IMR-90 (cell line): ENCODE measurements at regions not wholly inside any gene's neighbourhood (a gene's known extent, or its start where the extent isn't known, plus 50 kb on each side); places are given as distances from the start of the nearest gene placed in this dataset.

Experiments
- ATAC-seq: fragments of 200-7000 bp; cut with Tn5 transposase; 2 replicates; pipeline ENCODE4 v1.9.1; 2020; ENCODE audit warnings: low read depth, mild to moderate bottlenecking, moderate library complexity
- BruUV-seq: library from RNA; stranded (reverse); fragments of 400-500 nt; replicated peaks from 2 replicates; lab custom pipeline; 2021; lab: Mats Ljungman, UMichigan
- CTCF ChIA-PET: fragments of 300-600 bp; formaldehyde crosslinking; extraction: SDS; loops from one replicate; lab custom pipeline; 2021; ENCODE audit warnings: antibody characterized with exemption; lab: Yijun Ruan, JAX
- POLR2A ChIA-PET: fragments of 300-600 bp; sonication (Branson Sonifier 250); formaldehyde crosslinking; loops from one replicate; lab custom pipeline; 2022; ENCODE audit warnings: antibody characterized with exemption; ENCODE audit not compliant: unreplicated experiment; lab: Charles Lee
- DNase-seq: peaks from one replicate; pipeline ENCODE4 v3.0.0; 2013
- H2AFZ ChIP-seq: replicated peaks from 2 replicates; pipeline ENCODE3; 2013; ENCODE audit warnings: low read length, mild to moderate bottlenecking; ENCODE audit not compliant: poor library complexity
- H2AK5ac ChIP-seq: 2 replicates; pipeline ENCODE4 v1.6.1; 2013; ENCODE audit warnings: low read depth, low read length, inconsistent platforms
- H2AK9ac ChIP-seq: replicated peaks from 2 replicates; pipeline ENCODE3; 2013; ENCODE audit warnings: mild to moderate bottlenecking, low read depth, low read length, moderate library complexity; ENCODE audit not compliant: poor library complexity
- H2BK120ac ChIP-seq: 2 replicates; pipeline ENCODE4 v1.6.1; 2013; ENCODE audit warnings: low read depth, low read length, inconsistent platforms
- H2BK15ac ChIP-seq: 3 replicates; pipeline ENCODE4 v1.6.1; 2013; ENCODE audit warnings: low read depth, low read length, inconsistent platforms
- H2BK20ac ChIP-seq: 2 replicates; pipeline ENCODE4 v1.6.1; 2013; ENCODE audit warnings: low read depth, mild to moderate bottlenecking, inconsistent platforms, low read length, moderate library complexity
- H2BK5ac ChIP-seq: 2 replicates; pipeline ENCODE4 v1.6.1; 2013; ENCODE audit warnings: mild to moderate bottlenecking, low read depth, low read length, inconsistent platforms; ENCODE audit not compliant: poor library complexity, severe bottlenecking
- H3K14ac ChIP-seq: replicated peaks from 2 replicates; pipeline ENCODE4 v1.6.1; 2013; ENCODE audit warnings: low read depth, low read length, inconsistent platforms
- H3K18ac ChIP-seq: 2 replicates; pipeline ENCODE4 v1.6.1; 2013; ENCODE audit warnings: low read depth, low read length, control low read depth
- H3K23ac ChIP-seq: 2 replicates; pipeline ENCODE4 v1.6.1; 2013; ENCODE audit warnings: low read depth, low read length, inconsistent platforms
- H3K27ac ChIP-seq: 2 replicates; pipeline ENCODE4 v1.5.1; 2013; ENCODE audit warnings: mild to moderate bottlenecking, control low read depth, low read length; ENCODE audit not compliant: insufficient read depth
- H3K27me3 ChIP-seq: 2 replicates; pipeline ENCODE4 v1.6.1; 2013; ENCODE audit warnings: low read length; ENCODE audit not compliant: control insufficient read depth, insufficient read depth
- H3K36me3 ChIP-seq: 2 replicates; pipeline ENCODE4 v1.6.1; 2013; ENCODE audit warnings: low read length, mixed read lengths; ENCODE audit not compliant: control insufficient read depth, insufficient read depth
- H3K4ac ChIP-seq: 2 replicates; pipeline ENCODE4 v1.6.1; 2013; ENCODE audit warnings: low read depth, low read length, inconsistent platforms
- H3K4me1 ChIP-seq: 2 replicates; pipeline ENCODE4 v1.6.1; 2013; ENCODE audit warnings: low read length, mixed read lengths; ENCODE audit not compliant: control insufficient read depth, insufficient read depth
- H3K4me2 ChIP-seq: 2 replicates; pipeline ENCODE4 v1.6.1; 2013; ENCODE audit warnings: low read depth, mild to moderate bottlenecking, control low read depth, low read length, moderate library complexity
- H3K4me3 ChIP-seq: 2 replicates; pipeline ENCODE4 v1.5.1; 2013; ENCODE audit warnings: low read depth, mild to moderate bottlenecking, control low read depth, low read length, moderate library complexity; ENCODE audit not compliant: insufficient read depth
- H3K56ac ChIP-seq: 2 replicates; pipeline ENCODE4 v1.6.1; 2013; ENCODE audit warnings: low read length, inconsistent platforms; ENCODE audit not compliant: insufficient read depth; ENCODE audit errors: extremely low read depth
- H3K79me1 ChIP-seq, 2 experiments: 2 replicates each; pipeline ENCODE4 v1.6.1; 2013; ENCODE audit warnings: low read length in 2 of 2, inconsistent platforms in 1 of 2, low read depth in 1 of 2
- H3K9ac ChIP-seq: 2 replicates; pipeline ENCODE4 v1.6.1; 2013; ENCODE audit warnings: low read depth, low read length, control low read depth
- H3K9me1 ChIP-seq: 2 replicates; pipeline ENCODE4 v1.6.1; 2013; ENCODE audit warnings: low read length, inconsistent platforms; ENCODE audit not compliant: insufficient read depth
- H3K9me3 ChIP-seq: 2 replicates; pipeline ENCODE4 v1.6.1; 2013; ENCODE audit warnings: low read length; ENCODE audit not compliant: control insufficient read depth, insufficient read depth
- H4K20me1 ChIP-seq: 2 replicates; pipeline ENCODE4 v1.6.1; 2013; ENCODE audit warnings: low read length, inconsistent platforms; ENCODE audit not compliant: insufficient read depth
- H4K5ac ChIP-seq: 2 replicates; pipeline ENCODE4 v1.6.1; 2013; ENCODE audit warnings: mild to moderate bottlenecking, low read depth, low read length, control low read depth
- H4K8ac ChIP-seq, 2 experiments: 2 replicates each; pipeline ENCODE4 v1.6.1; 2013; ENCODE audit warnings: low read depth in 2 of 2, low read length in 2 of 2, control low read depth in 1 of 2, inconsistent platforms in 1 of 2
- H4K91ac ChIP-seq: 2 replicates; pipeline ENCODE4 v1.6.1; 2013; ENCODE audit warnings: low read depth, low read length, inconsistent platforms; ENCODE audit not compliant: insufficient read depth
- BHLHE40 ChIP-seq: fragments of 150-350 bp; IDR thresholded peaks from 2 replicates; pipeline ENCODE4 v1.6.1; 2016; ENCODE audit warnings: mild to moderate bottlenecking, low read depth, low read length
- CEBPB ChIP-seq: IDR thresholded peaks from 2 replicates; pipeline ENCODE4 v1.6.1; 2012; ENCODE audit warnings: low read depth, low read length, improper control_type of control experiment
- CHD1 ChIP-seq: IDR thresholded peaks from 2 replicates; pipeline ENCODE4 v1.6.1; 2012; ENCODE audit warnings: low read depth, low read length, improper control_type of control experiment
- ELK1 ChIP-seq: fragments of 150-350 bp; IDR thresholded peaks from 2 replicates; pipeline ENCODE4 v1.6.1; 2016; ENCODE audit warnings: low read depth, mild to moderate bottlenecking, low read length, moderate library complexity, borderline replicate concordance
- FOS ChIP-seq: fragments of 150-350 bp; IDR thresholded peaks from 2 replicates; pipeline ENCODE4 v1.6.1; 2016; ENCODE audit warnings: low read depth, low read length
- MAFK ChIP-seq: IDR thresholded peaks from 2 replicates; pipeline ENCODE4 v1.6.1; 2012; ENCODE audit warnings: low read depth, low read length, improper control_type of control experiment
- MAZ ChIP-seq: IDR thresholded peaks from 2 replicates; pipeline ENCODE4 v1.6.1; 2012; ENCODE audit warnings: low read depth, mild to moderate bottlenecking, low read length, improper control_type of control experiment, moderate library complexity, borderline replicate concordance
- MXI1 ChIP-seq: IDR thresholded peaks from 2 replicates; pipeline ENCODE4 v1.6.1; 2012; ENCODE audit warnings: low read depth, mild to moderate bottlenecking, low read length, moderate library complexity, borderline replicate concordance
- NFE2L2 ChIP-seq: fragments of 150-350 bp; IDR thresholded peaks from 2 replicates; pipeline ENCODE4 v1.6.1; 2016; ENCODE audit warnings: low read depth, mild to moderate bottlenecking, low read length
- POLR2A ChIP-seq: IDR thresholded peaks from 2 replicates; pipeline ENCODE4 v1.6.1; 2012; ENCODE audit warnings: mild to moderate bottlenecking, low read depth, low read length
- RAD21 ChIP-seq: IDR thresholded peaks from 2 replicates; pipeline ENCODE4 v1.6.1; 2012; ENCODE audit warnings: low read length, improper control_type of control experiment
- RCOR1 ChIP-seq: IDR thresholded peaks from 2 replicates; pipeline ENCODE4 v1.6.1; 2012; ENCODE audit warnings: mild to moderate bottlenecking, low read length, improper control_type of control experiment; ENCODE audit not compliant: insufficient replicate concordance
- RFX5 ChIP-seq: IDR thresholded peaks from 2 replicates; pipeline ENCODE4 v1.8.0; 2012; ENCODE audit warnings: low read depth, mild to moderate bottlenecking, low read length, moderate library complexity
- SMC3 ChIP-seq: fragments of 150-350 bp; IDR thresholded peaks from 2 replicates; pipeline ENCODE4 v1.6.1; 2016; ENCODE audit warnings: low read depth, mild to moderate bottlenecking, antibody characterized with exemption, low read length, moderate library complexity
- WGBS, 2 experiments: methylation state at CpG; one replicate each; pipeline versions ENCODE4 v1.1.5 to v1.1.7; 2013; ENCODE audit warnings: missing lambda C conversion rate in 2 of 2; ENCODE audit not compliant: insufficient read length in 1 of 2; ENCODE audit errors: extremely low coverage in 2 of 2; 5-methylcytosine and 5-hydroxymethylcytosine counted together
- dilution Hi-C: fragments of 300-500 bp; cut with HindIII; formaldehyde crosslinking; loops from one replicate; pipeline ENCODE4 v1.14.3; 2018; ENCODE audit warnings: low sequenced_read_pairs; ENCODE audit not compliant: unreplicated experiment
- in situ Hi-C: fragments of 300-500 bp; cut with MboI; formaldehyde crosslinking; loops from 3 replicates; pipeline ENCODE4 v1.14.3; 2019; ENCODE audit warnings: low sequenced_read_pairs, inconsistent platforms, mixed read lengths
- intact Hi-C: fragments of 100-400 bp; cut with micrococcal nuclease; formaldehyde crosslinking; loops from 2 replicates; pipeline ENCODE4 v1.10.0; 2022
- TF ChIP-seq, protein P1 (sequence below): fragments of 150-350 bp; IDR thresholded peaks from 2 replicates; pipeline ENCODE4 v1.6.1; 2017; ENCODE audit warnings: mild to moderate bottlenecking, antibody characterized with exemption, low read length, low read depth
- TF ChIP-seq, protein P2 (sequence below): conservative IDR thresholded peaks from 2 replicates; pipeline ENCODE4 v1.5.1; 2012; ENCODE audit warnings: mild to moderate bottlenecking, low read depth, low read length, improper control_type of control experiment

GRCh38 chr20:47960277-47960676 lies 175.0 kb upstream of the SULF2 start:
- Histone ChIP-seq H2BK15ac (no peak overlapping the region), H3K23ac (no peak overlapping the region), H3K18ac (no peak overlapping the region), H4K91ac (no peak overlapping the region), H3K9me3 (no peaks in the 10 kb centered on the region), H3K79me1 (no peaks in the 10 kb centered on the region), H2BK20ac (no peak overlapping the region), H4K20me1 (no peaks in the 10 kb centered on the region), H2BK120ac (no peak overlapping the region), H2BK5ac (no peak overlapping the region), H3K4me1 (no peaks in the 10 kb centered on the region; the same call in 1 of the 2 replicates), H3K4ac (no peak overlapping the region), H2AK5ac (no peak overlapping the region), H3K27ac (no peak overlapping the region), H3K9me1 (no peaks in the 10 kb centered on the region), H3K36me3 (no peaks in the 10 kb centered on the region), H3K9ac (no peak overlapping the region), H4K8ac (no peak overlapping the region), H2AFZ (no peak overlapping the region), H2AK9ac (no peak overlapping the region), H3K27me3 (no peaks in the 10 kb centered on the region; the same call in 1 of the 2 replicates), H3K4me3 (no peak overlapping the region), H3K14ac (no peak overlapping the region), H3K56ac (no peak overlapping the region), H4K5ac (no peak overlapping the region), H3K4me2 (no peak overlapping the region)
- BruUV-seq = no TSS peak
- in situ Hi-C loops (no loop called here), dilution Hi-C loops (no loop called here), intact Hi-C loops (no loop called here)
- TF ChIP-seq CEBPB = no peak
- TF ChIP-seq, protein P1, sequence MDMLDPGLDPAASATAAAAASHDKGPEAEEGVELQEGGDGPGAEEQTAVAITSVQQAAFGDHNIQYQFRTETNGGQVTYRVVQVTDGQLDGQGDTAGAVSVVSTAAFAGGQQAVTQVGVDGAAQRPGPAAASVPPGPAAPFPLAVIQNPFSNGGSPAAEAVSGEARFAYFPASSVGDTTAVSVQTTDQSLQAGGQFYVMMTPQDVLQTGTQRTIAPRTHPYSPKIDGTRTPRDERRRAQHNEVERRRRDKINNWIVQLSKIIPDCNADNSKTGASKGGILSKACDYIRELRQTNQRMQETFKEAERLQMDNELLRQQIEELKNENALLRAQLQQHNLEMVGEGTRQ = no peak
- no peak for TF ChIP-seq MAFK
- TF ChIP-seq MXI1 = no peak
- TF ChIP-seq SMC3 = no peak
- no peak for TF ChIP-seq MAZ
- TF ChIP-seq NFE2L2 = no peak
- TF ChIP-seq, protein P2, sequence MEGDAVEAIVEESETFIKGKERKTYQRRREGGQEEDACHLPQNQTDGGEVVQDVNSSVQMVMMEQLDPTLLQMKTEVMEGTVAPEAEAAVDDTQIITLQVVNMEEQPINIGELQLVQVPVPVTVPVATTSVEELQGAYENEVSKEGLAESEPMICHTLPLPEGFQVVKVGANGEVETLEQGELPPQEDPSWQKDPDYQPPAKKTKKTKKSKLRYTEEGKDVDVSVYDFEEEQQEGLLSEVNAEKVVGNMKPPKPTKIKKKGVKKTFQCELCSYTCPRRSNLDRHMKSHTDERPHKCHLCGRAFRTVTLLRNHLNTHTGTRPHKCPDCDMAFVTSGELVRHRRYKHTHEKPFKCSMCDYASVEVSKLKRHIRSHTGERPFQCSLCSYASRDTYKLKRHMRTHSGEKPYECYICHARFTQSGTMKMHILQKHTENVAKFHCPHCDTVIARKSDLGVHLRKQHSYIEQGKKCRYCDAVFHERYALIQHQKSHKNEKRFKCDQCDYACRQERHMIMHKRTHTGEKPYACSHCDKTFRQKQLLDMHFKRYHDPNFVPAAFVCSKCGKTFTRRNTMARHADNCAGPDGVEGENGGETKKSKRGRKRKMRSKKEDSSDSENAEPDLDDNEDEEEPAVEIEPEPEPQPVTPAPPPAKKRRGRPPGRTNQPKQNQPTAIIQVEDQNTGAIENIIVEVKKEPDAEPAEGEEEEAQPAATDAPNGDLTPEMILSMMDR = no peak
- no peak for TF ChIP-seq RCOR1
- no peak for TF ChIP-seq RFX5
- TF ChIP-seq CHD1 = no peak
- no peak for TF ChIP-seq RAD21
- TF ChIP-seq ELK1 = no peak
- no peak for TF ChIP-seq BHLHE40
- TF ChIP-seq POLR2A = no peak
- no peak for TF ChIP-seq FOS
- ChIA-PET CTCF (no interaction called here), POLR2A (no interaction called here)
- WGBS, 2 experiments = 70% methylated on average over 4 of the region's 8 CpGs; no CpG with 5 or more reads in 1 of the 2 experiments
- no peak for DNase-seq
- ATAC-seq = no peak
